HG03139 (cell line): ENCODE measurements at regions not wholly inside any gene's neighbourhood (a gene's known extent, or its start where the extent isn't known, plus 50 kb on each side); places are given as distances from the start of the nearest gene placed in this dataset.

Experiments used
- ATAC-seq: cut with Tn5 transposase; IDR thresholded peaks from one replicate; pipeline ENCODE4 v1.9.1; 2021; ENCODE audit not compliant: unreplicated experiment

DNA sequence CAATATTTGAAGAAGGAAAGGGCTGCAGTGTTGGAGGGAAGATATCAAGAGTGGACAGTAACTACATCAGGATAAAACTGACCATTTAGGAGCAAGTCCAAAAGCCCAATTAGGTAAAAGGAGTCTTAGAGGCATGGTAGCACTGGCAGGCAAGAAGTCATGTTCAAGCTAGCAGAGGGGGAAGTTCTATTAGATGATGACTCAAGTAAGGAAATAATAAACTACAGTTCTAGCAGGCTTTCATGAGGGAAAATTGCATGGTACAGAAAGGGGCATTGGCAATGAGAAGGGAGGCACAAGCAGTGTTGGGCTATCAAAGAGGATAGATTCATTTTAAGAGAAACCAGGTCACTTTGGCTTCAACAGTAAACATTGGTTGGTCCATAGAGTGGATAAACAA is 156.1 kb upstream of the PTPRK start:
- ATAC-seq = no peak

DNA sequence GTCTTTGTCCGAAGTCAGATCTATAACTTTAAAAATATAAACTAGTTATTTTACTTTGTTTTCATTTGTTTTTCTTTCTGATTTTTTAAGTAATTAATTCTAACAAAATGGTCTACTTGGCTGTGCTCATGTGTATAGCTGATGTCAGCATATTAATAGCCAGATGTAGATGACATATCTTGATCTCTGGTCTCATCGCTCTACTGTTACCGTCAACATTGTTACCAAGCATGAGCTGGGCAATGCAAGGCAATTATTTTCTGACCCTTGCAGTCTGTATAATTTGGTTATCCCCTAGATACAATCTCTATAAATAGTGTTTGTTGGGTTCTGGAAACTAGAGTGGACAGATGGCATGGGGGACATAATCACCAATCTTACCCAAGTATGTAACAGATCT is 151.6 kb upstream of the PTPRK start:
- ATAC-seq = no peak

DNA sequence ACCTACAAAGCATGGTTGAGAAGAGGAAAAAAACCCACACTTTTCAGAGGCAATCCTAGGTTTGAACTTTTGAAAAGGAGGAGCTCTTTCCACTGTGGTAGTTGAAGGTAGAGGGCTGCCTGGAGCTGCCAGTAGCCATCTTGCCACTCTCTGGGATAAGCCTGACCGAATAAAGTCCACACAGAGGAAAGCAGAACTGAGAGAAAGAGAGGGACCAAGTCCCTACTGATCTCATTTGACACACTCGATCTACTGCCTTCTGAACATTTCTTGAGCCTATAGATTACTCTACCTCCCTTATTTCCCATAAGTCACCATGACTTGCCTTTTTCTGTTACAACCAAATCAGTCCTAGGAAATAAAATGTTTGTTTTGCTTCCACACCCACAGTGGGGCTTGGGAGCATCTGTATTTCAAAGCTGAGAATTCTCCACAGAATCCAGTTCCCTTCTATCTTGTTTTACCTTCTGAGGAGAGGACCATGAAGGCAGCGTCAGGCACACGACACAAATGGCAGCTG is 147.0 kb upstream of the PTPRK start:
- no peak for ATAC-seq

DNA sequence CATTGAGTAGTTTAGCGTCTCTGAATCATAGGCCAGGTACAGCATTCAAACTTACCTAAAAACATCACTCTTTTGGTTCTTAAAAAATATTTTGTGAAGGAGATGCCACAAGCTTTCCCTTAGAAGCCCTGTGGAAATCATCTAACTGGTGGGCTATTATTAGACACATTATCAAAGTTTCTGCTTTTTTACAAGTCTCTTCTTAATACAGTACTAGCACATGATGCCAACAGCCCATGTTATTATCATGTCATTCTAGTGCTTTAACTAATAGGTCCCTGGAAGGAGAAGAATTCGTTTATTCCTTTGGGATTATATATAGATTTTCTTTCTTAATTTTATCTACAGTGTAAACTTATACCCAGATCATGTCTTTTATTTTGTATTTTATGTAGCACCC is 146.0 kb upstream of the PTPRK start:
- ATAC-seq = no peak

DNA sequence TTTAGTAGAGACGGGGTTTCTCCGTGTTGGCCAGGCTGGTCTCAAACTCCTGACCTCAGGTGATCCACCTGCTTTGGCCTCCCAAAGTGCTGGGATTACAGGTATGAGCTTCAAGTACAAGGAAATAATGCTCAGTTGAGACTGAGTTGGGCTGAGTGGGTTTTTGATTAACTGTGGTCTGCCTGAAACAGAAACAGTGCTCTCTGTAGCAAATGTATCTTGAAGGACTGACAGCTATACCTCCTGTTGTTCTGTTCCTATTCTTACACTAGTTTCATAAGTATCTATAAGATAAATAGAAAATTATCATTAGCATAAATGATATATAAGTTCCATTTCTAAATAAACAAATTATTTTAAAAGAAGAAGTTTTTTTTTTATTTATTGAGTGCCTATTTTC is 142.8 kb upstream of the PTPRK start:
- no peak for ATAC-seq

DNA sequence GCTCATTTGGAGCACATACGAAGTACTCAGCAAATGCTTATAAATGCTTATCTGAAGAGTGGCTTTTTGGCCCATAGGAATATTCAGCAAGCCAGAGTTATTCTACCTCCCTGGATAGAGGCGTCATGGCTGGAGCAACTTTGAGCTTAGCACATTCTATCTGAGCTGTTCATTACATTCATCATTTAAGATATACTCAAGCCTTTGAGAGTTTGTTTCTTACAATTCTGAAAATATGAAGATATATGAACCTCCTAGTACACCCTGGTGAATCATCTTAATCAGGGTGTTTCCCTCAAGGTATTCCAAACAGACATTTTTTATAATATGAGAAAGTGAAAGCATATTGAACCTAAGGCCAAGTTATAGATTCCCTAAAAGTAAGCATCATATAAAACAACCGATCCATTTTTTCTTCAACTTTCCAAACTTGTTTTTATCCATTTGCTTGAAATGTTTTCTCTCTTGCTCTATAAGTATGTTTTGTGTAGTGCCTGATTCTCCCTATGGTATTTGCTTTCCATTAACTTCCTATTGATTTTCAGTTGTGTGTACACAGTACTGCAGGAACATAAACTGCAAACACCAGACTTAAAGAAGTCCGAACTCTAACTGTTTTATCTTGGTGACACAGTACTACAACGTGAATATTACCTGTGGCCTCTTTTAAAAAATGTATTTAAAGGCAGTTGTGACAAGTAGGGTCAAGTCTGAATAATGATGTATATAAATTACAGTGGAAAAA is 139.7 kb upstream of the PTPRK start:
- ATAC-seq = no peak

DNA sequence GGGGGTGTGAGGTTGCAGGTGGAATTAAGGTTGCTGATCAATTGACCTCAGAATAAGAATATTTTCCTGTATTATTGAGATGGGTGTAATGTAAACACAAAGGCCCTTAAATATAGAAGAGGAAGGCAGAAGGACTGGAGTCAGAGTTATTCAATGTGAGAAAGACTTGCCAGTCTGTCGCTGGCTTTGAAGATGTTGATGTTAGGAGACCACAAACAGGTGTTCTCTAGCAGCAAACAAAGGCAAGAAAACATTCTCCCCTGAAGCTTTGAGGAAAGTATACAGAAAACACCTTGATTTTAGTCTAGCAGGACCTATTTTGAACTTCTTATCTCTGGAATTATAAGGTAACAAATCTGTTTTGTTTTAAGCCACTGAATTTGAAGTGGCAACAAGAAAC is 138.9 kb upstream of the PTPRK start:
- no peak for ATAC-seq

DNA sequence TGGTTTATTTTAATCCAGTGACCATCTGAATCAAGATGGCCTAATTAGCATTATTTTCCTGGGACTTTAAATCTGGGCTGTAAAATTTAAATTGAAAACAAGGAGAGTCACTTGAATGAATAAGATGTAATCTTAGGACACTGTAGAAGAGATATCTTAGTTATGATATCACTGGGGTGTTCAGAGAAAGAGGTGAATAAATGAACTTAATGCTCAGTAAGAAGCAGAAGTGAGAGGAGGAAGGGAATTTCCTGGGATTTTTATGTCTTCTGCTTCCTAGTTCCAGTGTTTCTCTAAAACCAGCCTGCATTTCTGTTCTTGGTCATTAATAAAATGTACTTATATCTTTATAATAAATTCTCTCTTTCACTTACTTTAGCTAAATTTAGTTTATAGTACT is 136.8 kb upstream of the PTPRK start:
- no peak for ATAC-seq

DNA sequence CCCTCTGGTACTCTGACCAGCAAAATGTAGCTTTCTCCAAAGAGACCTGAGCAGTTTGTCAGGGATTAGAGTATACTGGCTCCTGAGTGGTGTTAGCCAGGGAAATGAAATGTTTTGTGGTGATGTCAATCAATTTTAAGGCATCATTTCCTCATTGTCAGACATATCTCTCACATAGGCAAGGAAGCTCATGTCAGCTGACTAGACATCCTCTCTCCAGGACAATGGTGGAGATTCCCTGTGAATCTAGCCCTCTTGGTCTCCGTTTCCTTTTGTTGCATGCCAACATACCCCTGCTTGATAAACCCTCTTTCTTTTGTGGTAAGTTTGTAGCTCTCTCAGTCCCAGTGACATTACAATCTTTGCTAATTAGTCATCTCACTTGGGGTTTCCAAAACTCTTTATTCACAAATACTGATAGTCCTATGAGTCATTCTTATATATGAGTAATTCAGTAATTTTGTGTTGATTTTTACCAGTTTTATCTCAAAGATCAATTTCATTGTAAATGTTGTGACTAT is 135.6 kb upstream of the PTPRK start:
- ATAC-seq = peak; percentile 61

DNA sequence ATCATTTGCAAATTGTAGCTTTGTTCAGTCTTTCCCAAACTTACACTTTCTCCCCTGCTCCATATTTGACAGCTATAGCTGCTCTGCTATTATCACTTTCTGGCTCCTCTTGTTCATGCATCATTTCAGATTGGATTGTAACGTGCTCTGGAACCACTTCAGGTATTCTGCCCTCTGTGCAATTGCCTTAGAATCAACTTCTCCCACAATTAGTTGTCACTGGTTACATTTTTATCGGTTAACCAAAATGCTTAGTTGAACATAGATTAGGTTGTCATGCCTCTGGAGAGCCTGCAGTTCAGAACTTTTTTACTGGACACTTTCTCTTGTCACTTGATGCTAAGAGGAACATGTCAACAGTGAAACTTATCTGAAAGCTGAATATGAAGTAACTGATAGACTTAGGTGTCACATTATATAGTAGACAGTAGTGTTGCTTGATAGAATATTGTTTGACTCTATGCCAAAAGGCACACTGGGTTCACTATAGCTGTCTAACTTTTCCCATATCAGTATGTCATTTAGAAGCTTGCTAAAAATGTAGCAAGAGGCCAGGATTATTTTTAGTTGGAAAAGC is 127.7 kb upstream of the PTPRK start:
- no peak for ATAC-seq

DNA sequence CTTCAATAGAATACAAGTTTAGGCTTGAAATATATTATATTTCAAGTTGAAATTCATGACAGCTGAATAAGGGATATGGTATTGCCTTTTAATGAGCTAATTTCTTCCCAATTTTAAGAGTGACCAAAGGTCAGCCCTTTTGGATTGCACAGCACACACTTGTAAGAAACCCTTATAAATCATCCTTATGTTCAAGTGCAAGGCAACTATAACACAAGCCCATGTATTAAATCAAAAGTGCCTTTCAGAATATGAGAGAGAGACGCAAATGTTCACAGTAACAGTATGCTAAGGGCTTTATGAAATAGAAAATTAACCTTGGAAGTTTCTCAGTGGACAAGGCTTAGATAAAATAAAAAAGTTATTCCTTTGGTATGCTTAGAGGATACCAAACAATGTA is 121.7 kb upstream of the PTPRK start:
- ATAC-seq = no peak

DNA sequence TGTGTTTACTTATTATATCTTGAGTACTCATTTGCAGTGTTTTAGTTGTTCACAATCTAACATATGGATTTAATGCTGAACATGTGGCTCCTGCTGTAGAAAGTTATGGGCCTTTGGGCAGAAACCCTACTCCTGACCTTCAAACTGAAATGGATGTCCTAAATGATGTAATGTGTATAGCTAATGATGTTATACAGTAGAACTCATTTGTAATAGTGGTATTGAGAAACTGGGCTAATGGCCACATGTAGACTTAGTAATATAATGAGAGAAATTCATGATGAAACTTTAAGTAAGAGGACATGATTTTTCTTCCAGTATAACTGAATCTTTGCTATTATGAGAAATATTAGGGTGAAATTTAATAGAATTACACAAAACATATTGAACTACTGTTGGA is 121.3 kb upstream of the PTPRK start:
- ATAC-seq = no peak

DNA sequence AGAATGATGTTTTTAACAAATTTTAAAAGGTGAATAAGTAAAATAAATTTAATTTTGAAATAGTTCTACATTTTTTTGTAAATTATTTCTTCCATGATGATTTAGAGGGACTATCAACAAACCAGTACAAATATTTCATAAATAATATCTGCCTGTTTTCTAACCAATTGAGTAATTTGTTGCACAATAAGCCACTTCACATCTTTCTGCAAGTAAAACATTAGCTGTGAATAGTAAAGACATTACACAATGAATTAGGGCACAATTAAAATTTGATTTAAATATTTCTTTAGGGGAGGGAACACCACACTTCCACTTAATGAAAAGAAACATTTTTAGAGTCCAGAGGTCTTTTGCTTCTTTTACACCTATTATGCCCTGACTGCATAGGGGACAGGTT is 118.4 kb upstream of the PTPRK start:
- ATAC-seq = no peak

DNA sequence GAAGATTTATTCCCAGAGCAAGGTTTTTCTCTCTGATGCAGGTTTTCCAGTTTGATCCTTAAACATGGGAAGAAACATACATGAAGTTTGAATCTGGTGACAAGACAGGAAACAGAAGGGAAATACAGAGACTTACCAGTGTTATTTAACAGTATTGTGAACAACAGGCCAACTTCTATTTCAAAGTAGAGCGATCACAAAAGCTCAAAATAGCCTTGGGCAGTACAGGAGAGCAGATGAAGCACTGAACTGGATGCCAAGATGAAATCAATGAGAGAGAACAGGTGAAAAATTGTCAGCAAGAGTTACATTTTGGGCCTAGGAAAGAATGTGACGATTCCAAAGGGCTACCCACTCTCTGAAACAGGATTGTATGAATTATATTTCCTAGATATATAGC is 114.8 kb upstream of the PTPRK start:
- ATAC-seq = no peak

DNA sequence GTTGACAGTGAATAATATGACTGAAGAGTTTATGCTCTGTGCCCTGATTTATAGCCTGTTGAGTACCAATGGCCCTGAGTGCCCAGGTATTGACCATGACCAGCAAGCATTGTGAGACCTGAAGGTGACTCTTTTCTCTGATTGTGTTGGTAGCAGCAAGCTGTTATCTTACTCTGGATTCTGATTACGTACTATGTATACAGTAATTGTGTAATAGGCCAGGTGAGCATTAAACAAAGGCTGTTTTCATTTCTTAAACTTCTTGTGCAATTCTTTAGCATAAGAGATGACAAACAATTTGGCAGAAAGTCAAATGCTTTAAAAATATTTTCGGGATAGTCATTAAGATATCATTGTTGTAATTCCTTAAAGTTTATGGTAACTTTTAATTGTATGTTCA is 111.7 kb upstream of the PTPRK start:
- ATAC-seq = no peak

DNA sequence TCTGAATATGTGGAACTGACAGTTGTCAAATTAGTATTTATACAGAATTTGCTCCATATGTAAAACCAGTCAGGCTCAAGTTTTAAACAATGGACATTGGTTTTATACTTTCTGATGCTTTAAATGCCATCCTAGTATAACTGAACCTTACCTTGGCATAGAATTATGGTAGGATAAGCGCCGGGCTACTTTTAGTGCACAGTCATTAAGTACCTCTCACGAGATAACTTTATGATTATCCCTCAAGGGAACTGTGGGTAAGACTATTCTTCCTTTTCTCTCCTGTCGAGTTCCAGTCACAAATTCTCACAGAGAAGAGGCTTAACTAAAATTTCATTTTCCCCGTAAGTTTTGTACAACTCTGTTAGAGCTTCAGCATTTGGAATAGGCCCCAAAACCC is 110.6 kb upstream of the PTPRK start:
- no peak for ATAC-seq

DNA sequence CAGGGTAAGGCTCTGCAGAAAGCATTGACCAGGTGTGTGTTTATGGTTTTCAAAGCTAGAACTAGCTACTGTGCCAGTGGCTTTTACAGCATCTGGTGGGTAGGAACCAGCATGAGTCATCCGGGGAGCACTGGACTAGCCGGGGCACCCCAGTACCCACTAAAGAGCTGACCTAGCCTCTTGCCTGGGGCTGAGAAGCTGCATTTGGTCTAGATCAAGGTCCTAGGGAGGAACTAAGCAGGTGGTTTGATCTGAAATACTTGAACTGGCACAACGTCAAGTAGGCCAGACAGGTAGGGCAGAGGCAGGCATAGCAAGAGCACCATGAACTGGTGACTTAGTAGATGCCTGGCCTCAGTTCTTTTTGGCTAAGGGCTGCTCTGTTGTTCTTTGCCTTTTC is 109.8 kb upstream of the PTPRK start:
- ATAC-seq = no peak

DNA sequence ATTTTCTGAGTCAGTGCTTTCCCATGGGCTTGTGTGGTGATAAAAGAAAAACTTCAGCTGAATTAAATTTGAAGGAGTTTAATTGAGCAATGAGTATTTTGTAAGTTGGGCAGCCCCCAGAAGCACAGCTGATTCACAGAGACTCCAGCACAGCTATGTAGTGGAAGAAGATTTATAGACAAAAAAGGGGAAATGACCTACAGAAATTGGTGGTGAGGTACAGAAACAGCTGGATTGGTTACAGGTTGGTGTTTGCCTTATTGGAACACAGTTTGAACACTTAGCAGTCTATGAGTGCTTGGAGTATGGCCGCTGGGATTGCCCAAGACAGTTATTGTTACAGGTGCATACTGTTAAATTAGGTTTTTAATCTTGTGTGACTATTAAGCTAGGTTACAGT is 96.9 kb upstream of the PTPRK start:
- ATAC-seq = no peak

DNA sequence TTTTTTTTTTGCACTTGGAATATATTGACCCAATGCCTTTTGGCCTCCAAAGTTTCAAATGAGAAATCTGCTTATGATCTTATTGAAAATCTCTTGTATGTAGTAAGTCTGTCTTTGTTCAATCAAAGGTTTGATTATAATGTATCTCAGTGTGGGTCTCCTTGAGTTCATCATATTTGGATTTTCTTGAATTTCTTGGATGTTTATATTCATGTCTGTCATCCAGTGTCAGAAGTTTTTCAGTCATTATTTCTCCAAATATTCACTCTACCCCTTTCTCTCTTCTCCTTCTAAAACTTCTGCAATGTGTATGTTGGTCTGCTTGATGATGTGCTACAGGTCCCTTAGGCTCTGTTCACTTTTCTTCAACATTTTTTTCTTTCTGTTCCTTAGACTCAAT is 95.9 kb upstream of the PTPRK start:
- ATAC-seq = no peak

DNA sequence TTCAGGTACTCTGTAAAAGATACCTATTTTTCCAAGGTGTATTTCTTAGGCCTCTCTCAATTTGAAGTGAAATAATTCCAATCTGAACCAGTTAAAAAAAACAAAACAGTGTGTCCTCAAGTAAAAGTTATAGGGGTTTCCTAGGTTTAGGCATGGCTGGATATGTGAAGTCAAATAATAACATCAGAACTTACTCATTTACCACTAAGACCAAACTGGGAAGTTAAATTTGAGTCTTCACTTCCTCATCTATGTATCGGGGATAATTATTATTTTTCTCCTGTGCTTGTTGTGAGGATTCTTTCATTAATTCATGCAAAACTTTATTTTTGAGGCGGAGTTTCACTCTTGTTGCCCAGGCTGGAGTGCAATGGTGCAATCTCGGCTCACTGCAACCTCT is 86.2 kb upstream of the PTPRK start:
- peak; percentile 64 for ATAC-seq

DNA sequence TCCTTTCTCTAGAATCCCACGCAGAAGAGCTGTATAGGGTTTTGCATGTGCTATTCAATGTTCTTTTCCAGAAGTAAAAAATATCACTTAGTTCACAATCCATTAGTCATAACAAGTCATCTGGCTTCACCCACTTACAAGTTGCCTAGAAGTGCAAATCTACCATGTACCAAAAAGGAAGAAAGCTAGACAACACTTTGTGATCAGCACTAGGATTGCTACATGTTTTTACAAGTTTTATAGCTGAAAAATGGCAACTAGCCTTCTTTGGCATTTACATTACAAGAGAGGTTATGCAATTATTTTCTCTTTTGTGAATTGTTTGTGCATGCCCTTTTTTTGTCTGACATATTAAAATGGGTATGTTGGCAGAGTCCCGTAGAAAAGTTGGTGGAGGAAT is 85.6 kb upstream of the PTPRK start:
- ATAC-seq = no peak

DNA sequence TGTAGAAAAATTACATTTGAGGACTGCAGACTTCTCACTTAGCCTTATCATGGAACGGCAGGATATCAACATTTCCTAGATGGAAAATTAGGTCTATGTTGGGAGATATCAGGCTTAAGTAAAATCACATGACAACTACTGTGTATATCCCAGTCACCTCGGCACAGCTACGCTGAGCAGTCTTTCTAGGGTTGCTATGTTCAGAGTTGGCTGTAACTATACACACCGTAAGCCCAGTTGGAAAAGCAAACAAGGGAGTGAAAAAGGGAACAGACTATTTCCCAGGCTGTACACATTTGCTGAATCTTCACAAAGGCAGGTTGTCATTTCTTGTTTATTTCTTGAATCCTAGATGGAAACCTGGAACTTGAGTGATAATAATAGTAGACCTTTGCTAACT is 80.7 kb upstream of the PTPRK start:
- ATAC-seq = no peak
